ENCODE measurements at regions not wholly inside any gene's neighbourhood (a gene's known extent, or its start where the extent isn't known, plus 50 kb on each side); places are given as distances from the start of the nearest gene placed in this dataset.
"Not testable (repeated sequence)": the region's sequence is repeated elsewhere in the genome, so short reads cannot be mapped to it uniquely, and the experiment has no call there.

GRCh38 chr13:91036886-91037285, 310.6 kb upstream of the MIR17HG start:
- no peak for DNase-seq

GRCh38 chr13:91042870-91043269, 304.6 kb upstream of the MIR17HG start:
- no peak for DNase-seq

GRCh38 chr13:91045351-91046034, 302.0 kb upstream of the MIR17HG start:
- DNase-seq: no peak

GRCh38 chr13:91046715-91047327, 300.7 kb upstream of the MIR17HG start:
- DNase-seq: no peak

- no peak for DNase-seq
These were observed 296.5 kb upstream of the MIR17HG start for GRCh38 chr13:91050970-91051369.

- no peak for DNase-seq
These were observed 294.6 kb upstream of the MIR17HG start for GRCh38 chr13:91052876-91053275.

- DNase-seq: no peak
These were observed 294.0 kb upstream of the MIR17HG start for GRCh38 chr13:91053318-91054065.

GRCh38 chr13:91054902-91055301, 292.6 kb upstream of the MIR17HG start:
- no peak for DNase-seq

- no peak for DNase-seq
These were observed 290.7 kb upstream of the MIR17HG start for GRCh38 chr13:91056746-91057145.

GRCh38 chr13:91057507-91057906, 290.0 kb upstream of the MIR17HG start:
- not testable (repeated sequence) for DNase-seq

- DNase-seq: no peak
These were observed 289.4 kb upstream of the MIR17HG start for GRCh38 chr13:91058066-91058465.

GRCh38 chr13:91058919-91059318, 288.6 kb upstream of the MIR17HG start:
- DNase-seq: no peak

- no peak for DNase-seq
These were observed 280.7 kb upstream of the MIR17HG start for GRCh38 chr13:91066745-91067144.

- no peak for DNase-seq
These were observed 275.0 kb upstream of the MIR17HG start for GRCh38 chr13:91072486-91072885.

GRCh38 chr13:91074091-91074490, 273.4 kb upstream of the MIR17HG start:
- DNase-seq: no peak

- no peak for DNase-seq
These were observed 270.7 kb upstream of the MIR17HG start for GRCh38 chr13:91076830-91077229.

GRCh38 chr13:91078093-91078679, 269.3 kb upstream of the MIR17HG start:
- DNase-seq: no peak

GRCh38 chr13:91079176-91079575, 268.3 kb upstream of the MIR17HG start:
- no peak for DNase-seq

GRCh38 chr13:91085127-91085526, 262.4 kb upstream of the MIR17HG start:
- DNase-seq: no peak

- no peak for DNase-seq
These were observed 260.4 kb upstream of the MIR17HG start for GRCh38 chr13:91086936-91087716.

- DNase-seq: no peak
These were observed 250.2 kb upstream of the MIR17HG start for GRCh38 chr13:91097269-91097668.

- no peak for DNase-seq
These were observed 247.6 kb upstream of the MIR17HG start for GRCh38 chr13:91099877-91100276.

- DNase-seq: no peak
These were observed 246.5 kb upstream of the MIR17HG start for GRCh38 chr13:91100944-91101343.

All from DMS79 (cell line).